ENCODE measurements at regions not wholly inside any gene's neighbourhood (a gene's known extent, or its start where the extent isn't known, plus 50 kb on each side); places are given as distances from the start of the nearest gene placed in this dataset.

DNA sequence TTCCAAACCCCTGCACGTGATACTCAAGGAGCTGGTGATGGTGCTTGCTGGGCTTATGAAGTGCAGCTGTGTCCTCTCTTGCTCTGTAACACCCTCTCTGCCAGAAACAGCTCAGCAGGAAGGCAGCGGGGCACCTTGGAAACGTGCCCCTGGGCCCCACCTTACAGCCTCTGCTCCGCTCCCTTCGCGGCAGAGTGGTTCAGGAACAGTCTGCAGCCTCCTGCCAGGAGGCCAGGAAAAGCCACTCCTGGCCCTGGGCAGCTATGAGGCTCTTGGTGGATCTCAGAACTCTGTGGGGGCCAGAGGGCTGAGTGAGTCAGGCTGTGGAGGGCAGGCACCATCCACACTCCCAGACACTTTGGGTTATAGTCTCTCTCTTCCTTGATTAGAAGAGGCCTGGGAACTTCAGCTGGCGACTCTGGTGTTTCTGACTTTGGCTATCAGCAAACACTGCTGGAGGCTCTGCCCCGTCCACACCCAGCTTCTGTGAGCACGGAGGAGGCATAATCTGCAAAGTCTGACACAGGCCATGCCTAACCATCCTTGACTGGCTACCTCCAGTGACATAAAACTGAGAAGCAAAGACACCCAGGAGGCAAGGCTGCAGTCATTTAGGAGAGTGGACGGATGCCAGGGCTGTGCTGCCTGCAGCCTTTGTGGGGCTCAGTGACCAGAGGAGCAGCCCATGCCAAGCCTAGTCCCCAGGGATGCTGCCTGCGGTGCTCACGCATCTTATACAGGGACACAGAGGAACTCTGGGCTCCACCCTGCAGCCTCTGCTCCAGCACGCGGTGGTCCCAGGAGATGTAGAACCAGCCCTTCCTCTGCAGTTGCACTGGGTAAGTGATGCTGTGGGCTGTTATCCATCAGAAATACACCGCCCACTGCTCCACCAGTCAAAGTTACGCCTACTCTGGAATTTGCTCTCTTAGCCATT, 65.3 kb downstream of the METRNL start:
- no peak overlapping the region for H3K4me3 ChIP-seq (ENCODE audit: low read depth, low read length)
- peak; percentile 62 for DNase-seq (ENCODE audit: low read depth)
- TF ChIP-seq, protein P1, sequence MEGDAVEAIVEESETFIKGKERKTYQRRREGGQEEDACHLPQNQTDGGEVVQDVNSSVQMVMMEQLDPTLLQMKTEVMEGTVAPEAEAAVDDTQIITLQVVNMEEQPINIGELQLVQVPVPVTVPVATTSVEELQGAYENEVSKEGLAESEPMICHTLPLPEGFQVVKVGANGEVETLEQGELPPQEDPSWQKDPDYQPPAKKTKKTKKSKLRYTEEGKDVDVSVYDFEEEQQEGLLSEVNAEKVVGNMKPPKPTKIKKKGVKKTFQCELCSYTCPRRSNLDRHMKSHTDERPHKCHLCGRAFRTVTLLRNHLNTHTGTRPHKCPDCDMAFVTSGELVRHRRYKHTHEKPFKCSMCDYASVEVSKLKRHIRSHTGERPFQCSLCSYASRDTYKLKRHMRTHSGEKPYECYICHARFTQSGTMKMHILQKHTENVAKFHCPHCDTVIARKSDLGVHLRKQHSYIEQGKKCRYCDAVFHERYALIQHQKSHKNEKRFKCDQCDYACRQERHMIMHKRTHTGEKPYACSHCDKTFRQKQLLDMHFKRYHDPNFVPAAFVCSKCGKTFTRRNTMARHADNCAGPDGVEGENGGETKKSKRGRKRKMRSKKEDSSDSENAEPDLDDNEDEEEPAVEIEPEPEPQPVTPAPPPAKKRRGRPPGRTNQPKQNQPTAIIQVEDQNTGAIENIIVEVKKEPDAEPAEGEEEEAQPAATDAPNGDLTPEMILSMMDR (IDR thresholded peaks at IDR 0.05; ENCODE audit: insufficient read depth, low read depth, low read length): no peak

DNA sequence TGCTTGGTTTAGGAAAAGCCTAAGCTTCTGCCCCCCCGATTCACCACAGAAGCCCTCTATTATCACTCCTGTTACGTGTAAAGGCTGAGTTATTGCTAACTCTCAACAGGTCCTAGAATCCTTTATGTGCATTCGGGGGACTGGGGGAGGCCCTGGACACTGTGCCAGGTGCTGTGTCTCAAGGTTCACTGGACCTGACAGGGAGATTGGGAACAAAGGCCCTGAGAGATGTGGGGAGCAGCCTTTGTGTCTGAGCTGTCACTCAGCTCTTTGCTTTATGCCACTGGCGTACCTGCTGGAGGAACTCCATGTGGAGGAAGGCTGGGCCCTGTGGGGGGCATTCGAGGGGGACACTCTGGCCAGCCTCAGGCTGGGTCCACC, 65.9 kb downstream of the METRNL start:
- no peak overlapping the region for H3K4me3 ChIP-seq (ENCODE audit: low read depth, low read length)
- TF ChIP-seq, protein P1 (IDR thresholded peaks at IDR 0.05; ENCODE audit: insufficient read depth, low read depth, low read length): no peak

DNA sequence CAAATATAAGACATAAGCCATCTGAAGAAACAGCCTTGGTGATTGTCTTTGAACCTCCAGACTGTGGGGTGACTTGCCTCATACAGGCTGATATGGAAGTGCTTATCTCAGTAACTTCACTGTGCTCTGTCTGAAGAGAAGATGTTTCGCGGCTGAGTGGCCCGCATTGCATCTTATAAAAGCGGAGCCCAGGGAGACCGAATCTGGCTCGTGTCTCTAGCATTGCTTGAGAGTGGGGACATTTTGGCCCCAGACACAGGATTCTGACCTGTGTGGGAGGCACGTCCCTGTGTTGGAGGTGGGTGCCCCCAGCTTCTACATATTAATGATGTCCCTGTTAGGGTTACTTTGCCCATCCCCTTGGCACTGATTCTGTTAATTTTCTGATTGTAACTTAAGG, 66.4 kb downstream of the METRNL start:
- TF ChIP-seq, protein P1 (IDR thresholded peaks at IDR 0.05; ENCODE audit: insufficient read depth, low read depth, low read length): no peak
- DNase-seq (ENCODE audit: low read depth): no peak
- no peak overlapping the region for H3K4me3 ChIP-seq (ENCODE audit: low read depth, low read length)

More for the DNA sequence above, 65.9 kb downstream of the METRNL start:
- DNase-seq (ENCODE audit: low read depth): no peak

DNA sequence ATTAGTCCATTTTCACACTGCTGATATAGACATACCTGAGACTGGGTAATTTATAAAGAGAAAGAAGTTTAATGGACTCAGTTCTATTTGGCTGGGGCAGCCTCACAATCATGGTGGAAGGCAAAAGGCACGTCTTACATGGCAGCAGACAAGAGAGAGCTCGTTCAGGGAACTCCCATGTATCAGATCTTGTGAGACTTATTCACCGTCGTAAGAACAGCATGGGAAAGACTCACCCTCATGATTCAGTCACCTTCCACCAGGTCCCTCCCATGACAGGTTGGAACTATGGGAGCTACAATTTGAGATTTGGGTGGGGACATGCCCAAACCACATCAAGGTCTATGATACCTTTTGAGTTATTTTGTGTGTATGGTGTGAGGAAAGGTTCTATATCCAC, 66.9 kb downstream of the METRNL start:
- no peak overlapping the region for H3K4me3 ChIP-seq (ENCODE audit: low read depth, low read length)
- TF ChIP-seq, protein P1 (IDR thresholded peaks at IDR 0.05; ENCODE audit: insufficient read depth, low read depth, low read length): no peak
- no peak for DNase-seq (ENCODE audit: low read depth)

DNA sequence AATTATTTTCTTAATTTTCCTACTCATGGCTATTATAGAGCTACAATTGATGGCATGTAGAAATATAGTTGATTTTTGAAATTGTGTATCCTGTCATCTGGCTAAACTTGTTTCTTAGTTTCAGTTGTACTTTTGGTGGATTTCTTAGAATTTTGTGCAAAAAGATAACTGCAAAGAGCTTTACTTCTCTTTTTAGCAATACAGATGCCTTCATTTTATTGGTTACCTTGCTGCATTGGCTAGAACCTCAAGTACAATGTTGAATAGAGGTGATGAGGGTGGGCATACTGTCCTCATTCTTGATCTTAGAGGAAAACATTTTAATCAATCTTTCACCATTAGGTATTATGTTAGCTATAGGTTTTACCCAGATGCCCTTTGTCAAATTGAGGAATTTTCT, 67.9 kb downstream of the METRNL start:
- TF ChIP-seq, protein P1 (IDR thresholded peaks at IDR 0.05; ENCODE audit: insufficient read depth, low read depth, low read length): no peak
- no peak overlapping the region for H3K4me3 ChIP-seq (ENCODE audit: low read depth, low read length)
- DNase-seq (ENCODE audit: low read depth): no peak

DNA sequence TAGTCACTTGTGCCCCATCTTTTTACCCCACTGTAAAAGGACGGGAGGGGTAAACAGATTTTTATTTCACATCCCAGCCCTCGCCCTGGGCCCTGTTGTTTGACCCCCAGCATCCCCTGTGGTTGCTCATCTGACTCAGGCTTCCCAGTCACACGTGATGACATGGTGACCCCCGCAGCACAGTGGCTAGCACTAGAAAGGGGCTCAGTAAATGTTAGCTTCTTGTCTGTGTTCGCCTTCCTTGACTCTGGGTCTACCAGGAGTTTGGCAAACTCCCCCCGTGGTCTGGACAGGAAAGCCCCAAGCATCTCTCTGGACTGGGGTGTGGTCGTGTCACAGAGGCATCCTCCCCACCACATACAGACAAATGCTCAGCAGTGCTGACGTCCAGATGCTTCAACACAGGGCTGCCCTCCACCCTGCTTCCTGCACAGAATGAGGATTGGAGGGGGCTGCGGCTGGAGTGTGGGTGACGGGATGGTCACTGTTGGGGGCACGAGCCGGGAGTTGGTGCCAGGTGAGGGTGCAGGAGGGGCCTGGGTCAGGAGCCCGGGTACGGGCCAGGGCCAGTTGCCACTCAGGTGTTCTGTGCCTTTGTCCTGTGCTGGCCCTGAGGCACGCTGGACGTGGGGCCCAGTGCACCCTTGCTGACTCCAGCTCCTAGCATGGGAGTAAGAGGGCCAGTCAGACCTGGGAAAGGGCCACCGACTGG, 69.1 kb downstream of the METRNL start:
- H3K4me3 ChIP-seq (ENCODE audit: low read depth, low read length): no peak overlapping the region
- DNase-seq (ENCODE audit: low read depth): no peak
- TF ChIP-seq, protein P1 (IDR thresholded peaks at IDR 0.05; ENCODE audit: insufficient read depth, low read depth, low read length): no peak
